Right renal cortex interstitium (tissue), 3 donors: ENCODE measurements at regions not wholly inside any gene's neighbourhood (a gene's known extent, or its start where the extent isn't known, plus 50 kb on each side); places are given as distances from the start of the nearest gene placed in this dataset.

Source experiments
- DNase-seq, 3 donors: peaks; one replicate each; pipeline ENCODE4 v3.0.0-alpha.2; 2013; ENCODE audit warnings: low read depth in 3 of 3, low spot score in 2 of 3

- no peak for DNase-seq
These were observed 499.9 kb upstream of the ZFHX3 start for GRCh38 chr16:73547552-73548403.

- no peak for DNase-seq
These were observed 498.5 kb upstream of the ZFHX3 start for GRCh38 chr16:73546341-73546845.

DNA sequence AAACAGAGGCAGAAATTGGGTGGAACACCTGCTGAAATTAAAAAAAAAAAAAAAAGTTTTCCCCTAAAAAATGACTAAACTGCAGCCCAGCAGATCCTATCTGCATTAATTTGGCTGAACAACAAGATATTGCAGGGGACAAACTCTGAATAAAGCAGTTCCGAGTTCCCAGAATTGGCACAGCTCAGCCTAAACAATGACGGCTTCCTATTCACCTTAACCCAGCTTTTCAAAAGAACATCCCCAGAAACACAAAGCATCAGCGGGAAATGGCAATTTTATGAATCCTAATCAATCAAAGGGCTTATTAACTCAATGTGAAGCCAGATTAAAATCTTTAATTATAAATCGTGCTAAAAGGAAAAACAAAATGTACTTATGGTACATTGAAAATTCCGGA, 497.8 kb upstream of the ZFHX3 start:
- DNase-seq, result no peak

DNA sequence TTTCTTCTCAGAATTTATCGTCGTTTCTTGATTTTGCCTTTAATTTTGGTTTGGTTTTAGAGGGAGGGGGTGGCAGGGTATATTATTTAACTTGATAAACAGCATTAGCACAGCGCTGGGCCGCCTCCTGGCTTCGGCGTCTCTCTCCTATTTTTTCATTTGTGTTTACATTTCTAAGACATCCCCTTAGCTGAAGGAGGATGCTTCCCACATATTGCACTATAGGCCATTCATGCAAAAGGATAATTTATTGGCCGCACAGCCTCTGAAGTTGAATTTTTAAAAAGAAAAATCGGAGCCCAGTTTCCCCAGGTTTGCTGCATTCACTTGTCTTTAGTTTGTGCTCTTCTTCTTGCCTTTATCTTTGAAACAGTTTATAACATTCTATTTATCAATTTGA, 497.4 kb upstream of the ZFHX3 start:
- no peak for DNase-seq

GRCh38 chr16:73544826-73545225, 496.9 kb upstream of the ZFHX3 start:
- no peak for DNase-seq

- no peak for DNase-seq
These were observed 496.2 kb upstream of the ZFHX3 start for GRCh38 chr16:73543970-73544599.

DNA sequence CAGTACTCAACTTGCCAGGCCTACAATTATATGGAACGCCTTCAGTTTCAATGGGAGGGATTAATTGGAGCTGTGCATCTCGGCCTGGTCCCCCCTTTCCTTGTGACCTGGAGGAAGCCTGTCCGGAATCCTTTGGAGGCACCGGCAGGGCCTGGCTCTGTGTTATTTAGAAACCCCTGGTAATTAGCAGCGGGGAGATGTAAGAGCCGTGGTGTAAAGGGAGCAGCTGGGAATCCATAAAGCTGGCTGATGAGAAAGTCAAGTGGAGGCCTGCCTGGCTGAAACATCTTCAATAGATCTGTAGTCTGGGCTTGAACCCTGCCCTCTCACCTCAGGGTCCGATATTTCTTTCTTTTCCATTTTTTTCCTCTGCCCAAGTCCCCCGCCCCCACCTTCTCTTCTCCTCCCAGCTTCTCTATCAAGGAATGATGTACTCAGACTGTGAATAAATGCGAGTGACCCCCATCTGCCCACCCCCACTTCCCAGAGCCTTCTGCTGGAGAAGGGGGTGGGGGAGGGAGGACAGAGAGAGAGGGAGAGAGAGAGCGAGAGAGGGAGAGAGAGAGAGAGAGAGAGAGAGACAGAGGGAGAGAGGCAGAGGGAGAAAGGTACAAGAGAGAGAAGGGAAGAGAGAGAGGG, 495.5 kb upstream of the ZFHX3 start:
- DNase-seq, result no peak

DNA sequence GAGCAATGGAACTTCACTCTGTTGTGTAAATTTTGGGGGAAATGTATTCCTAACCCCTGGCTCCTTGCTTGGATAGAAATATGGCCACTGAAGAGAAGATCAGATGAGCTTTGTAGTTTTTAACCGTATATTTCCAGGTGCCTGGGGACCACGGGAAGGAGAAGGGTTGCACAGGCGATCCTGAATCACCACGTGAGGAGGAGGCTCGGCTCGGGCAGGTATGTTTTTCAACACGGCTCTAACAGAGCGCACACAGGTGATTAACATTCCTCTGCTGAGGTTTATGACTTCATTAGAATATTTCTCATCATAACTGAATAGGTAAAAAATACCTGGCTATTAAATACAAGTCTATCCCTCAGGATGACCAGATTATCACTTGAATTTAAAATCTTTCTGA, 495.0 kb upstream of the ZFHX3 start:
- no peak for DNase-seq

- no peak for DNase-seq
These were observed 490.0 kb upstream of the ZFHX3 start for GRCh38 chr16:73537921-73538320.

DNA sequence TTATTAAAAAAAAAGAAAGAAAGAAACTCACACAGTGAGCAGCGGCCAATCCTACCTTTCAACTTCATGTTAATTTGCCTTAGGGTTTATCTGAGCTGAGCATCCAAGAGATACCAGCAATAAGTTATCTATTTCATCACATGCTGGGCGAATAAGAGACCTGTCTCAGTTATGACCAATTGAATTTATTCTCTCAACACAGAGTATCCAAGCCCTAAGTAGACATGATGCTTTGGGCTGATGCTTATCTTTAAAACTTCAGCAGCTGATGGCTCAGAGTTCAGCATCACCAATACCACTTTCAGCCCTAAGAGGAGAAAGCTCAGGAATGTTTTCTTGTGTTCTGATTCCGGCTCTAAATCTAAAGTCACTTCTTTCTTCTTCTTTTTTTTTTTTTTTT, 489.0 kb upstream of the ZFHX3 start:
- DNase-seq, result no peak

GRCh38 chr16:73531021-73531420, 483.1 kb upstream of the ZFHX3 start:
- no peak for DNase-seq

DNA sequence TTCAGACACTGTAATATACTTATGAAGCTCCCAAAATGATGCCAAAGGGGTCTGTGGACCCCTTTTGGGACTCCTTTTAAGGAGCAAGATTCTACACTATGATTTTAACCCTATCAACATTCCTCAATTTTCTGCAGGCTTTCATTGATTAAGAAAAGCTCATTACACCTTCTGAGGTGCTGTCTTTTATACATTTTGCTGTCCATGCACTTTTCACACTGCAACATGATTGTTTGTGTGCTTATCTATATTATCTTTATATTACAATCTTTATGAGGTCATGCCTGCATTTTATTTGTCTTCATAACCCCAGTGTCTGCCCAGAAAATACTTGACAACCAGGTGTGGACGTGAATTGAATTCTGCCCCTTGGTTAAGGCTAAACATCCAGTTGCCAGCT, 482.6 kb upstream of the ZFHX3 start:
- DNase-seq, result no peak

GRCh38 chr16:73529303-73530012, 481.5 kb upstream of the ZFHX3 start:
- DNase-seq, result no peak

DNA sequence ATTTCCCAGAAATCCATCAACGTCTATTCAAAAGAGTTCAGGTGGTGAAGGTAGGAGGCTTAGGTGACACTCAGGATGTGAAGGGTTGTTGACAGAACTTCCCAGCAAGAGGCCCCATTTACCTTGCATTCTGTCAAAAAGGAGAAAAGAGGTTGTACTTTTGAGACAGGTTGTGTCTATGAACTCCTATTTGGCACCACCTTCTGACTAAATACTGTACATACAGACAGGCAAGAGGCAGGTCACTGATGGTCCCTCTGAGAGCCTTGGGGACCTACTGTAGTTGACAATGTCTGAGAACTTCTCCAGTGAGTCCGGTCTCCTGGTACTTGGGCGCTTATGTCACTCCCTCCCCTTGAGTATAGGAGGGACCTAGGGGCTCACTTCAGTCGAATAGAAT, 479.3 kb upstream of the ZFHX3 start:
- DNase-seq, result no peak

GRCh38 chr16:73526011-73526804, 478.3 kb upstream of the ZFHX3 start:
- DNase-seq, result no peak

- no peak for DNase-seq
These were observed 475.3 kb upstream of the ZFHX3 start for GRCh38 chr16:73523209-73523608.

DNA sequence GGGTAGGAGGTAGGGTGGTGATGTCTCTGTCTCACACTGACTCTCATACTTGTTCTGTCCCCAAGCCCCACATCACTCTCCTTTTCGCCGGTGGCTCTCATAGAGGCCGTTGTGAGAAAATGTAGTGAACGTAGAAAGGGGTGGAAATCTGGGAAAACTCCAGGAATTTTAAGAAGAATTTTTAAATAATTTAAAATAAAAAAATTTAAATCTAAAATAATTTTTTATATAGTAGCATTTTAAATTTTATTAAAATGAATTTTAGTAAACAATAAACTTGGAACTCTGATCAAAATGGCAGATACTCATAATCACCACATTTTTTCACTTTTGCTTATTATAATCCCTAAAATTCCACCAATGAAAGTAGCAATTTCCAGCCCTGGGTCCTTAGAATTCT, 473.6 kb upstream of the ZFHX3 start:
- DNase-seq, result no peak

GRCh38 chr16:73515616-73516015, 467.7 kb upstream of the ZFHX3 start:
- DNase-seq, result no peak

GRCh38 chr16:73510852-73511251, 462.9 kb upstream of the ZFHX3 start:
- DNase-seq, result no peak

DNA sequence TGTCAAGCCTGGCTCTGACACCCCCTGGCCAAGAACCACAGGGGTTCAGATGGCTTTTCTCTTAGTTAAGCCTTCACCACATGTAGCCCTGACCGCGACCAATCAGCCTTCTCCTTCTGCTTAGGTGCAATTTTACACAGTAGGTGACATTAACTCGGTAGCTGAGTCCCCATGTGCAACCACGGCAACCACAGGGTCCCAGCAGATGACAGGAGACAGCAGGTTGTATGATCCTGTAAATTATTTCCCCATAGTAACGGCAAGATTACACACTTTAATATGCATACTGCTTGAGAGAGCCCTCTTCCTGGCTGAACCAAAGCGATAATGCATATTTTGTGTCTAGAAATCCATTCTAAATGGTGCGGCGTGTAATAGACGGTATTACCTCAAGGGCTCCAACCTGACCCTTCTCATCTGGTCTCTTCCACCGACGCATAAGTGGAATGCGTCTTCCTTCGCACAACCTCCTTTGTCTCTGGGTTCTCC, 458.7 kb upstream of the ZFHX3 start:
- no peak for DNase-seq
